HG03097 (cell line): ENCODE measurements at regions not wholly inside any gene's neighbourhood (a gene's known extent, or its start where the extent isn't known, plus 50 kb on each side); places are given as distances from the start of the nearest gene placed in this dataset.
A peak's percentile ranks its signal among the peaks of the same experiment; 100 is the strongest.

Experiments
- ATAC-seq: cut with Tn5 transposase; IDR thresholded peaks from one replicate; pipeline ENCODE4 v1.9.1; 2021; ENCODE audit not compliant: unreplicated experiment, low FRiP score

- ATAC-seq, result no peak
Observed at GRCh38 chr5:85159395-85159794, 774.7 kb upstream of the EDIL3 start.

GRCh38 chr5:85168474-85168873 lies 783.8 kb upstream of the EDIL3 start:
- no peak for ATAC-seq

- no peak for ATAC-seq
Observed at GRCh38 chr5:85170183-85170582, 785.5 kb upstream of the EDIL3 start.

GRCh38 chr5:85173469-85173868 lies 788.8 kb upstream of the EDIL3 start:
- ATAC-seq, result no peak

GRCh38 chr5:85182344-85182743 lies 797.7 kb upstream of the EDIL3 start:
- no peak for ATAC-seq

- ATAC-seq, result no peak
Observed at GRCh38 chr5:85204289-85204688, 819.6 kb upstream of the EDIL3 start.

- no peak for ATAC-seq
Observed at GRCh38 chr5:85205430-85205829, 820.8 kb upstream of the EDIL3 start.

- ATAC-seq, result no peak
Observed at GRCh38 chr5:85225388-85225787, 840.7 kb upstream of the EDIL3 start.

GRCh38 chr5:85249204-85249603 lies 864.5 kb upstream of the EDIL3 start:
- ATAC-seq, result no peak

GRCh38 chr5:85263125-85263524 lies 878.4 kb upstream of the EDIL3 start:
- no peak for ATAC-seq

GRCh38 chr5:85266692-85267091 lies 882.0 kb upstream of the EDIL3 start:
- no peak for ATAC-seq

- no peak for ATAC-seq
Observed at GRCh38 chr5:85268194-85268593, 883.5 kb upstream of the EDIL3 start.

GRCh38 chr5:85278193-85278592 lies 893.5 kb upstream of the EDIL3 start:
- peak; percentile 74 for ATAC-seq

- ATAC-seq, result no peak
Observed at GRCh38 chr5:85288914-85289313, 904.2 kb upstream of the EDIL3 start.

- no peak for ATAC-seq
Observed at GRCh38 chr5:85293145-85293785, 908.6 kb upstream of the EDIL3 start.

GRCh38 chr5:85304524-85304923 lies 919.8 kb upstream of the EDIL3 start:
- ATAC-seq, result no peak

- ATAC-seq, result no peak
Observed at GRCh38 chr5:85305766-85306165, 921.1 kb upstream of the EDIL3 start.

GRCh38 chr5:85311536-85311935 lies 926.9 kb upstream of the EDIL3 start:
- ATAC-seq, result no peak

- ATAC-seq, result no peak
Observed at GRCh38 chr5:85320495-85320894, 935.8 kb upstream of the EDIL3 start.

GRCh38 chr5:85333276-85333675 lies 948.6 kb upstream of the EDIL3 start:
- no peak for ATAC-seq

GRCh38 chr5:85337435-85337834 lies 952.8 kb upstream of the EDIL3 start:
- ATAC-seq, result no peak

- no peak for ATAC-seq
Observed at GRCh38 chr5:85340790-85341189, 956.1 kb upstream of the EDIL3 start.

GRCh38 chr5:85345818-85346217 lies 961.1 kb upstream of the EDIL3 start:
- ATAC-seq, result no peak
